GM12874 (cell line): ENCODE measurements at regions not wholly inside any gene's neighbourhood (a gene's known extent, or its start where the extent isn't known, plus 50 kb on each side); places are given as distances from the start of the nearest gene placed in this dataset.

Experiments
- TF ChIP-seq, protein P1 (sequence below): IDR thresholded peaks from 2 replicates; pipeline ENCODE4 v1.5.1; 2011; ENCODE audit warnings: low read depth, mild to moderate bottlenecking, control low read depth, low read length, moderate library complexity; ENCODE audit not compliant: insufficient read depth

DNA sequence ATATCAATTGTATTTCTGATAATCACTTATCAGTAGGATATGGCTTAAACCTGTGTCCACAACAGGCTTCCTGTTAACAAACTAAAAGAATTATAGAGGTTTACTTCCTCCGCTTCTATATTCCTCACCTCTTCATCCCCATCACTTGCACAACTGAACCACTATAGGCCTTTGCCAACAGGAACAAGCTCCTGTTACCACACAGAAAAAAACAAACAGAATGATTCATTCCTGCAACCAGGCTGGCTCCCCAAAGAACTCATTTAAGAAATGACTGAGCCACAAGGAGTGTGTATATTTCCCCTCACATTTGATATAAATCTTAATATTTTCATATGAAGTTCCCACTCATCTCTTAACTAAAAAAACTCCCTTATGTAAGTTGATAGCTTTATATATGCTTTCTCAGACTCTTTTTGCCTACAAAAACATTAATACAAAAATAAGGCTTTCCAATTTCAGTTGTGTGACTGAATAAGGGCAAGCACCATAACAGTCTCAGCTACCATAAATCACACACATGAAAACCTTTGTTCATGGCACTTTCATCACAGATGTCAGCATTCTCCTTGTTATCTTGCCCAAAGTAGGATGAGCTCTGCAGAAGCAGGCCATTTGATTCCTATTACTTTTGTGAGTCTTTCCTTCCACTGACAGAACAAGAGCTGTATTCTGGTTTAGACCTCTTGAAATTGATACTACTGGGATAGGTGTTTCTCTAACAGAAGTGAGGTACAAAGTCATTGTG lies 366.8 kb downstream of the SLITRK1 start:
- TF ChIP-seq, protein P1, sequence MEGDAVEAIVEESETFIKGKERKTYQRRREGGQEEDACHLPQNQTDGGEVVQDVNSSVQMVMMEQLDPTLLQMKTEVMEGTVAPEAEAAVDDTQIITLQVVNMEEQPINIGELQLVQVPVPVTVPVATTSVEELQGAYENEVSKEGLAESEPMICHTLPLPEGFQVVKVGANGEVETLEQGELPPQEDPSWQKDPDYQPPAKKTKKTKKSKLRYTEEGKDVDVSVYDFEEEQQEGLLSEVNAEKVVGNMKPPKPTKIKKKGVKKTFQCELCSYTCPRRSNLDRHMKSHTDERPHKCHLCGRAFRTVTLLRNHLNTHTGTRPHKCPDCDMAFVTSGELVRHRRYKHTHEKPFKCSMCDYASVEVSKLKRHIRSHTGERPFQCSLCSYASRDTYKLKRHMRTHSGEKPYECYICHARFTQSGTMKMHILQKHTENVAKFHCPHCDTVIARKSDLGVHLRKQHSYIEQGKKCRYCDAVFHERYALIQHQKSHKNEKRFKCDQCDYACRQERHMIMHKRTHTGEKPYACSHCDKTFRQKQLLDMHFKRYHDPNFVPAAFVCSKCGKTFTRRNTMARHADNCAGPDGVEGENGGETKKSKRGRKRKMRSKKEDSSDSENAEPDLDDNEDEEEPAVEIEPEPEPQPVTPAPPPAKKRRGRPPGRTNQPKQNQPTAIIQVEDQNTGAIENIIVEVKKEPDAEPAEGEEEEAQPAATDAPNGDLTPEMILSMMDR, result no peak

GRCh38 chr13:83508771-83509301 lies 373.4 kb downstream of the SLITRK1 start:
- TF ChIP-seq, protein P1, result no peak

- TF ChIP-seq, protein P1, result no peak
Measured at GRCh38 chr13:83503424-83503823, 378.9 kb downstream of the SLITRK1 start.

GRCh38 chr13:83499286-83499685 lies 383.0 kb downstream of the SLITRK1 start:
- TF ChIP-seq, protein P1, result no peak

GRCh38 chr13:83498481-83499190 lies 383.6 kb downstream of the SLITRK1 start:
- TF ChIP-seq, protein P1, result no peak

DNA sequence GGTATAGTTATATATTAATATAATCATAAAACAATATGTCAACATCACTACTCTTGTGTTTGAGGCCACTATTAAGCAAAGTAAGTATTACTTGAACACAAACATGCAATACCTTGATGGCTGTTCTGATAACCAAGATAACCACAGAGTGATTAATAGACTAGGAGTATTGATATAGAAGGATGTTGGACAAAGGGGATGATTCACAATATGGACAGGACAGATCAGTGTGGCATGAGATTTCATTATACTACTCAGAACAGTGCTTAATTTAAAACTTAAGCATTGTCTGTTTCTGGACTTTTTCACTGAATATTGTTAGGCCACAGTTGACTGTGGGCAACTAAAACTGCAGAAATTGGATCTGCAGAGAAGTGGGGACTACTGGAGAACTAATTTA lies 384.2 kb downstream of the SLITRK1 start:
- TF ChIP-seq, protein P1, result no peak

DNA sequence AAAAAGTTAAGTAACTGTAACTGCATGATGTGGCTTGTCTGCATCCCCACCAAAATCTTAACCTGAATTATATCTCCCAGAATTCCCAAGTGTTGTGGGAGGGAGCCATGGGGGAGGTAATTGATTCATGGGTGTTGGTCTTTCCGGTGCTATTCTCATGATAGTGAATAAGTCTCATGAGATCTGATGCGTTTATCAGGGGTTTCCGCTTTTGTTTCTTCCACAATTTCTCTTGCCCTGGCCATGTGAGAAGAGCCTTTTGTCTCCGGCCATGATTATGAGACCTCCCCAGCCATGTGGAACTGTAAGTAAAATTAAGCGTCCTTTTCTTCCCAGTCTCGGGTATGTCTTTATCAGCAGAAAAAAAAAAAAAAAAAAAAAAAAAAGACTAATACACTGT lies 385.8 kb downstream of the SLITRK1 start:
- TF ChIP-seq, protein P1, result no peak
